ENCODE measurements at regions not wholly inside any gene's neighbourhood (a gene's known extent, or its start where the extent isn't known, plus 50 kb on each side); places are given as distances from the start of the nearest gene placed in this dataset.
"Not testable (repeated sequence)": the region's sequence is repeated elsewhere in the genome, so short reads cannot be mapped to it uniquely, and the experiment has no call there.

DNA sequence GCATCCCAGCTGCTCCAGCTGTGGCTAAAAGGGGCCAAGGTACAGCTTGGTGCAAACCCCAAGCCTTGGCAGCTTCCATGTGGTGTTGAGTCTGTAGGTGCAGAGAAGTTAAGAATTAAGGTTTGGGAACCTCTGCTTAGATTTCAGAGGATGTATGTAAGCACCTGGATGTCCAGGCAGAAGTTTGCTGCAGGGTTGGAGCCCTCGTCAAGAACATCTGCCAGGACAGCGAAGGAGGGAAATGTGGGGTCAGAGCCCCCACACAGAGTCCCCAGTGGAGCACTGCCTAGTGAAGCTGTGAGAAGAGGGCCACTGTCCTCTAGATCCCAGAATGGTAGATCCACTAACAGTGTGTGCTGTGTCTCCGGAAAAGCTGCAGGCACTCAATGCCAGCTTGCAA lies 236.2 kb upstream of the ADRA1B start:
- TF ChIP-seq, protein P1, sequence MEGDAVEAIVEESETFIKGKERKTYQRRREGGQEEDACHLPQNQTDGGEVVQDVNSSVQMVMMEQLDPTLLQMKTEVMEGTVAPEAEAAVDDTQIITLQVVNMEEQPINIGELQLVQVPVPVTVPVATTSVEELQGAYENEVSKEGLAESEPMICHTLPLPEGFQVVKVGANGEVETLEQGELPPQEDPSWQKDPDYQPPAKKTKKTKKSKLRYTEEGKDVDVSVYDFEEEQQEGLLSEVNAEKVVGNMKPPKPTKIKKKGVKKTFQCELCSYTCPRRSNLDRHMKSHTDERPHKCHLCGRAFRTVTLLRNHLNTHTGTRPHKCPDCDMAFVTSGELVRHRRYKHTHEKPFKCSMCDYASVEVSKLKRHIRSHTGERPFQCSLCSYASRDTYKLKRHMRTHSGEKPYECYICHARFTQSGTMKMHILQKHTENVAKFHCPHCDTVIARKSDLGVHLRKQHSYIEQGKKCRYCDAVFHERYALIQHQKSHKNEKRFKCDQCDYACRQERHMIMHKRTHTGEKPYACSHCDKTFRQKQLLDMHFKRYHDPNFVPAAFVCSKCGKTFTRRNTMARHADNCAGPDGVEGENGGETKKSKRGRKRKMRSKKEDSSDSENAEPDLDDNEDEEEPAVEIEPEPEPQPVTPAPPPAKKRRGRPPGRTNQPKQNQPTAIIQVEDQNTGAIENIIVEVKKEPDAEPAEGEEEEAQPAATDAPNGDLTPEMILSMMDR (IDR thresholded peaks at IDR 0.05; ENCODE audit: low read depth, low read length): no peak
- H3K4me3 ChIP-seq (ENCODE audit: low read depth, low read length): no peak overlapping the region
- DNase-seq (ENCODE audit: low read depth): peak; percentile 9

DNA sequence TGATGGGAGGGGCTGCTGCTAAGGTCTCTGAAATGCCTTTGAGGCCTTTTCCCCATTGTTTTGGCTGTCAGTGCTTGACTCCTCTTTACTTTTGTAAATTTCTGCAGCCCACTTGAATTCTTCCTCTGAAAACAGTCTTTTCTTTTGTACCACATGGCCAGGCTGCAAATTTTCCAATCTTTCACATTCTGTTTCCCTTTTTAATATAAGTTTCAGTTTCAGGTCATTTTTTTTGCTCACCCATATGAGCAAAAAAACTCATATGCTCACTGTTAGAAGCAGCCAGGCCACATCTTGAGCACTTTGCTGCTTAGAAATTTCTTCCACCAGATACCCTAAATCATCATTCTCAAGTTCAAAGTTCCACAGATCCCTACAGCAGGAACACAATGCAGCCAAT lies 234.6 kb upstream of the ADRA1B start:
- no peak overlapping the region for H3K4me3 ChIP-seq (ENCODE audit: low read depth, low read length)
- no peak for DNase-seq (ENCODE audit: low read depth)
- TF ChIP-seq, protein P1 (IDR thresholded peaks at IDR 0.05; ENCODE audit: low read depth, low read length): no peak
- TF ChIP-seq MYC (IDR thresholded peaks at IDR 0.05; ENCODE audit: low read depth, low read length) (no peak), POLR2A (IDR thresholded peaks at IDR 0.05; ENCODE audit: extremely low read depth, insufficient read length) (no peak)
- TF ChIP-seq, protein P2, sequence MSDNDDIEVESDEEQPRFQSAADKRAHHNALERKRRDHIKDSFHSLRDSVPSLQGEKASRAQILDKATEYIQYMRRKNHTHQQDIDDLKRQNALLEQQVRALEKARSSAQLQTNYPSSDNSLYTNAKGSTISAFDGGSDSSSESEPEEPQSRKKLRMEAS (IDR thresholded peaks at IDR 0.05; ENCODE audit: low read depth, low read length): no peak

DNA sequence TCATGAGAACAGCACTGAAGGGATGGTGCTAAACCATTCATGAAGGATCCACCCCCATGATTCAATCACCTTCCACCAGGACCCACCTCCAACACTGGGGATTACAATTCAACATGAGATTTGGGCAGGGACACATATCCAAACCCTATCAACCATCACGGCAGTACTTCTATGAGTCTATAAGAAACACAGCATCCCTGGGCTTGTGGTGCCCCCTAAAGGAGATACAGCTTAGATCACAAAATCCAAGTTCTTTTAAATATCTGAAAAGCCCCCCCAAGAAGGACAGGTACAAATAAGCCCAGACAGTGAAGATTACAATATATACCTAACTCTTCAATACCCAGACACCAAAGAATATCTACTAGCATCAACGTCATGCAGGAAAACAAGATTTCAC lies 233.7 kb upstream of the ADRA1B start:
- TF ChIP-seq, protein P1 (IDR thresholded peaks at IDR 0.05; ENCODE audit: low read depth, low read length): no peak
- TF ChIP-seq, protein P2 (IDR thresholded peaks at IDR 0.05; ENCODE audit: low read depth, low read length): no peak
- TF ChIP-seq POLR2A (IDR thresholded peaks at IDR 0.05; ENCODE audit: extremely low read depth, insufficient read length) (no peak), MYC (IDR thresholded peaks at IDR 0.05; ENCODE audit: low read depth, low read length) (no peak)
- peak; percentile 34 for DNase-seq (ENCODE audit: low read depth)
- no peak overlapping the region for H3K4me3 ChIP-seq (ENCODE audit: low read depth, low read length)

DNA sequence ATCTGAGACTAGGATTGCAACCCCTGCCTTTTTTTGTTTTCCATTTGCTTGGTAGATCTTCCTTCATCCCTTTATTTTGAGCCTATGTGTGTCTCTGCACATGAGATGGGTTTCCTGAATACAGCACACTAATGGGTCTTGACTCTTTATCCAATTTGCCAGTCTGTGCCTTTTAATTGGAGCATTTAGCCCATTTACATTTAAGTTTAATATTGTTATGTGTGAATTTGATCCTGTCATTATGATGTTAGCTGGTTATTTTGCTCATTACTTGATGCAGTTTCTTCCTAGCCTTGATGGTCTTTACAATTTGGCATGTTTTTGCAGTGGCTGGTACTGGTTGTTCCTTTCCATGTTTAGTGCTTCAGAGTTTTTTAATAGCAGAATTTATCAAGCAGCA lies 228.4 kb upstream of the ADRA1B start:
- not testable (repeated sequence) for DNase-seq (ENCODE audit: low read depth); H3K4me3 ChIP-seq (ENCODE audit: low read depth, low read length)

DNA sequence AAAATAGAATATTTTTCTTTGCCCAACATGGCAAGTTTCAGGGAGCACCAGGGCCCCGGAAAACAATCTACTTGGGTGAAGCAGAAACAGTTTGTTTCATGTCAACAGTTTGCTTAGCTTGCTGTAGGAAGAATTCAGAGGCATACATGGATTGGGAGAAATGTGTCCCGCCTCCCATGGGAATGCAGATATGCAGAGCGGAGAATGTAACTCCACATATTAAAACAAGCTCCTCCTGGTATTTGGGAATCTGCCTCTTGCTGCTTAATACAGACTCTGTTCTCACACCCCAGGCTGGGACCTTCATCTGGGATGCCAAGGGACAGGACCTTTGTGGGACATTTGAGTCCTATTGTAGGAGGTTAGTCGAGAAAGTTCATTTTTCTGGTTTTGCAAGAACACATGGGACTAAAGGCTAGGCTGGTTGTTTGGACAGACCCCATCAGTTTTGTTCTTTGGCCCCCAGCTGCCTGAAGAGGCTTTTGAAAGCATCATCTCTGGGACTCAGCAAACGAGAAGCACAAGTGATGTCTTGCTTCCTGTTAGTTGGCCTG lies 220.5 kb upstream of the ADRA1B start:
- H3K4me3 ChIP-seq (ENCODE audit: low read depth, low read length): no peak overlapping the region
- TF ChIP-seq, protein P1 (IDR thresholded peaks at IDR 0.05; ENCODE audit: low read depth, low read length): no peak
- TF ChIP-seq, protein P2 (IDR thresholded peaks at IDR 0.05; ENCODE audit: low read depth, low read length): no peak
- TF ChIP-seq POLR2A (IDR thresholded peaks at IDR 0.05; ENCODE audit: extremely low read depth, insufficient read length): no peak
- TF ChIP-seq MYC (IDR thresholded peaks at IDR 0.05; ENCODE audit: low read depth, low read length): no peak
- DNase-seq (ENCODE audit: low read depth): no peak

DNA sequence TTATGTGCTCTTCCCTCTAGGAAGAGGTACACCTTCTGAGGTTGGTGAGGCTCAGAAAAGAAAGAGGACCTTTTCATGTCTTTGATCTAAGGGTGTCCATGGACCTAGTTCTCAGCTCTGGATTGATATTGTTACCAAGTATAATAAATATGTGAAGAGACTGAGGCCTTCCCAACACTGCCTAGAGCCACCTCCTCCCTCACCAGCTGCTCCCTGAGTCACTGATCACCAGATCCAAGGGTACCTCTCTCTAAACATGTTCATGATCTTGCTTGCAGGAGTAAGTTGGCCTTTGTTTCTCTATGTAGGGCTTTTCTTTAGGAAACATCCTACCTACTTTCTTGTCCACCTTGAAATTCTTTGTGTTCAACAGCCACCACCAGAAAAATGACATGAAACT lies 218.8 kb upstream of the ADRA1B start:
- DNase-seq (ENCODE audit: low read depth): no peak
- H3K4me3 ChIP-seq (ENCODE audit: low read depth, low read length): no peak overlapping the region
- TF ChIP-seq, protein P2 (IDR thresholded peaks at IDR 0.05; ENCODE audit: low read depth, low read length): no peak
- TF ChIP-seq, protein P1 (IDR thresholded peaks at IDR 0.05; ENCODE audit: low read depth, low read length): no peak
- TF ChIP-seq MYC (IDR thresholded peaks at IDR 0.05; ENCODE audit: low read depth, low read length): no peak
- TF ChIP-seq POLR2A (IDR thresholded peaks at IDR 0.05; ENCODE audit: extremely low read depth, insufficient read length): no peak
